ENCODE measurements at regions not wholly inside any gene's neighbourhood (a gene's known extent, or its start where the extent isn't known, plus 50 kb on each side); places are given as distances from the start of the nearest gene placed in this dataset.

DNA sequence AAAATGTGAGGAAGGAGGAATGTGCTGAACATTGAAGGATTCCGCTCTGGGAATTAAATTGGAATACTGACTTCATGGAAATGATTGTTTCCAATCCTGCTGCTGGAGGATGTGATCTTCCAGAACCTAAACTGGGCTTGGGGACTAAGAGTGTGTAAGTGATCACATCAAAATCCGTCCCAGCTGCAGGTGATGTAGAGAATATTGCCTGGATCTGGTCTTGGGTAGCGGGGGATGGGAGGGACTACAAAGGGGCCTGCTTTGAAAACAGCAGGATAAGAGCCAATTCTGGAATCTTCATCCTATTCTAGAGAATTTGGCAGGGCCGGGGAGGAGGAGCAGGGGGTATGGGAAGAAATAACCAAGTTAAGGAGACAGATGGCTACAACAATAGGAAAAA lies 552.2 kb upstream of the FZD8 start:
- POLR2A ChIA-PET: no interaction called here
- Histone ChIP-seq H3K4me3 (ENCODE audit: control insufficient read depth in 1 of 7, extremely low read depth in 1 of 7, insufficient read depth in 4 of 7, low read depth in 2 of 7, low read length in 6 of 7) (no peak overlapping the region), H3K36me3 (ENCODE audit: control insufficient read depth in 4 of 4, insufficient read depth in 4 of 4, low read length in 3 of 4) (no peaks in the 10 kb centered on the region), H3K27ac (ENCODE audit: insufficient read depth in 1 of 2, low read depth in 1 of 2, low read length in 2 of 2, poor library complexity in 1 of 2, severe bottlenecking in 2 of 2) (no peak overlapping the region), H3K27me3 (replicated peaks in 2 of 5; ENCODE audit: control insufficient read depth in 4 of 5, insufficient read depth in 5 of 5, low read length in 4 of 5) (no peaks in the 10 kb centered on the region), H3K4me1 (ENCODE audit: control extremely low read depth in 1 of 4, control insufficient read depth in 4 of 4, insufficient read depth in 4 of 4, low read length in 3 of 4) (no peaks in the 10 kb centered on the region), H3K9me3 (ENCODE audit: control extremely low read depth in 1 of 5, control insufficient read depth in 4 of 5, insufficient read depth in 2 of 5, low read depth in 1 of 5, low read length in 4 of 5) (peaks cover 0 to 11% (median 7%) of the 10 kb centered on the region in 5 experiments)
- 96% methylated on average over 4 of the region's 4 CpGs for WGBS (ENCODE audit: insufficient coverage)
- DNase-seq: no peak
- CTCF ChIA-PET: no interaction called here

DNA sequence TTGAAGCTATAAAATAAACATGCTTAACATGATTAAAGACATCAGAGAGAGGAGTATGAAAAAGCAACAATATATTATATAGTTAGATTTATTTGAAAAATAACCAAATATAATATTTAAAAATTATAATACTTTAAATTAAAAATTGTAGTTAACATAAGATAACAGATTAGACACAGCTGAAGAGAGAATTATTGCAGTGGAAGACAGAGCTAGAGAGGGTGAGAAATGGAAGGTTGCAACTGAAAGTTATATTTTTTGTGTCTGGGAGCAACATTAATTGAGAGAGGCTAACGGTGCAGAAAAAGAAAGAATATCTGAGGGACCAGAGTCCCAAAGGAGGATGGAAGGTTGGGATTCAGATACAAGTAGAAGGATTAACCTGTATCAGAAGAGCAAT lies 548.9 kb upstream of the FZD8 start:
- ChIA-PET CTCF (no interaction called here), POLR2A (no interaction called here)
- Histone ChIP-seq H3K4me1 (ENCODE audit: control extremely low read depth in 1 of 4, control insufficient read depth in 4 of 4, insufficient read depth in 4 of 4, low read length in 3 of 4) (no peaks in the 10 kb centered on the region), H3K4me3 (ENCODE audit: control insufficient read depth in 1 of 7, extremely low read depth in 1 of 7, insufficient read depth in 4 of 7, low read depth in 2 of 7, low read length in 6 of 7) (no peak overlapping the region), H3K27ac (ENCODE audit: insufficient read depth in 1 of 2, low read depth in 1 of 2, low read length in 2 of 2, poor library complexity in 1 of 2, severe bottlenecking in 2 of 2) (no peak overlapping the region), H3K9me3 (ENCODE audit: control extremely low read depth in 1 of 5, control insufficient read depth in 4 of 5, insufficient read depth in 2 of 5, low read depth in 1 of 5, low read length in 4 of 5) (peaks cover 0 to 11% (median 7%) of the 10 kb centered on the region in 5 experiments), H3K36me3 (ENCODE audit: control insufficient read depth in 4 of 4, insufficient read depth in 4 of 4, low read length in 3 of 4) (no peaks in the 10 kb centered on the region), H3K27me3 (replicated peaks in 2 of 5; ENCODE audit: control insufficient read depth in 4 of 5, insufficient read depth in 5 of 5, low read length in 4 of 5) (no peaks in the 10 kb centered on the region)
- WGBS (ENCODE audit: insufficient coverage): no CpG with 5 or more reads among the region's 1 CpG
- no peak for DNase-seq

DNA sequence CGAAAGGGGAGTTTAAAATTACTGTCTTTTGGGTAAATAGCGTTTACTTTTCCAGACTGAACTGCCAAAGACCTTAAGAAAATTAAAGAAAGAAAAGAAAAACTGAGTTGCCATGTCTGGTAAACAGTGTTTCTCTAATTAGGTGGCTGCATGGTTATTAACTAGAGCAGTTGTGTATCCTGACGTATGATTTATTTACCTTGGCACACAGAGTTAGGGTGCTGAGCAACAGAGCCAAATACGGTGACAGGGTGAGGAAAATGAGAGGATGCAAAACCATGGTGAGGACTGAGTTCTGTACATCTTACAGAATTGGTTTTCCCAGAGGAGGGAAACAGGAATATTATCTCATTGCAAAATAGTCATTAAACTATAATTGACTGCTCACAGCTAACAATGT lies 546.4 kb upstream of the FZD8 start:
- Histone ChIP-seq H3K36me3 (ENCODE audit: control insufficient read depth in 4 of 4, insufficient read depth in 4 of 4, low read length in 3 of 4) (no peaks in the 10 kb centered on the region), H3K27me3 (replicated peaks in 2 of 5; ENCODE audit: control insufficient read depth in 4 of 5, insufficient read depth in 5 of 5, low read length in 4 of 5) (no peaks in the 10 kb centered on the region), H3K4me1 (ENCODE audit: control extremely low read depth in 1 of 4, control insufficient read depth in 4 of 4, insufficient read depth in 4 of 4, low read length in 3 of 4) (no peaks in the 10 kb centered on the region), H3K27ac (ENCODE audit: insufficient read depth in 1 of 2, low read depth in 1 of 2, low read length in 2 of 2, poor library complexity in 1 of 2, severe bottlenecking in 2 of 2) (no peak overlapping the region), H3K9me3 (ENCODE audit: control extremely low read depth in 1 of 5, control insufficient read depth in 4 of 5, insufficient read depth in 2 of 5, low read depth in 1 of 5, low read length in 4 of 5) (peaks cover 0 to 11% (median 6%) of the 10 kb centered on the region in 5 experiments), H3K4me3 (ENCODE audit: control insufficient read depth in 1 of 7, extremely low read depth in 1 of 7, insufficient read depth in 4 of 7, low read depth in 2 of 7, low read length in 6 of 7) (no peak overlapping the region)
- no peak for DNase-seq
- POLR2A ChIA-PET: no interaction called here
- 90% methylated on average over 2 of the region's 4 CpGs for WGBS (ENCODE audit: insufficient coverage)
- CTCF ChIA-PET: no interaction called here

DNA sequence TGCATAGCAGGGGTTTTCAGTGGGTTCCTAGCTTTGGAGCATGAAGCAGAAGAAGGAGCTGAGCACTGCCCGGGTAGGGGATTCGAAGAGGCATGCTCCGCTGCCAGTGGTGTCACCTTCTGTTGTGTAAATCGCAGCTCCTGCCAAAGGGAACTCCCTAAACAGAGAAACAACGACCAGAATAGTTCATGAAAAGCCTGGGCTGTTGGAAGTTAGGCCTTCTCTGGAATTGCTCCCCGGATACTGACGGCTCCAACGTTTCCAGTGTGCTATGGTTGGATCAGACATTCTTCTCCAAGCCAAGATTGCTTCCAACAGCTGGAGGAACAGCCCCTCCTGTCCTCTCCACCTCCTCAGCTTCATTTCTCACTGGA lies 546.0 kb upstream of the FZD8 start:
- no peak overlapping the region for H3K27ac ChIP-seq (ENCODE audit: insufficient read depth in 1 of 2, low read depth in 1 of 2, low read length in 2 of 2, poor library complexity in 1 of 2, severe bottlenecking in 2 of 2)
- H3K27me3 ChIP-seq (replicated peaks in 2 of 5; ENCODE audit: control insufficient read depth in 4 of 5, insufficient read depth in 5 of 5, low read length in 4 of 5): no peaks in the 10 kb centered on the region
- ChIA-PET CTCF (no interaction called here), POLR2A (no interaction called here)
- H3K9me3 ChIP-seq (ENCODE audit: control extremely low read depth in 1 of 5, control insufficient read depth in 4 of 5, insufficient read depth in 2 of 5, low read depth in 1 of 5, low read length in 4 of 5): peaks cover 0 to 11% (median 6%) of the 10 kb centered on the region in 5 experiments
- H3K36me3 ChIP-seq (ENCODE audit: control insufficient read depth in 4 of 4, insufficient read depth in 4 of 4, low read length in 3 of 4): no peaks in the 10 kb centered on the region
- DNase-seq: no peak
- 84% methylated on average over 7 of the region's 8 CpGs for WGBS (ENCODE audit: insufficient coverage)
- H3K4me3 ChIP-seq (ENCODE audit: control insufficient read depth in 1 of 7, extremely low read depth in 1 of 7, insufficient read depth in 4 of 7, low read depth in 2 of 7, low read length in 6 of 7): no peak overlapping the region
- H3K4me1 ChIP-seq (ENCODE audit: control extremely low read depth in 1 of 4, control insufficient read depth in 4 of 4, insufficient read depth in 4 of 4, low read length in 3 of 4): no peaks in the 10 kb centered on the region

DNA sequence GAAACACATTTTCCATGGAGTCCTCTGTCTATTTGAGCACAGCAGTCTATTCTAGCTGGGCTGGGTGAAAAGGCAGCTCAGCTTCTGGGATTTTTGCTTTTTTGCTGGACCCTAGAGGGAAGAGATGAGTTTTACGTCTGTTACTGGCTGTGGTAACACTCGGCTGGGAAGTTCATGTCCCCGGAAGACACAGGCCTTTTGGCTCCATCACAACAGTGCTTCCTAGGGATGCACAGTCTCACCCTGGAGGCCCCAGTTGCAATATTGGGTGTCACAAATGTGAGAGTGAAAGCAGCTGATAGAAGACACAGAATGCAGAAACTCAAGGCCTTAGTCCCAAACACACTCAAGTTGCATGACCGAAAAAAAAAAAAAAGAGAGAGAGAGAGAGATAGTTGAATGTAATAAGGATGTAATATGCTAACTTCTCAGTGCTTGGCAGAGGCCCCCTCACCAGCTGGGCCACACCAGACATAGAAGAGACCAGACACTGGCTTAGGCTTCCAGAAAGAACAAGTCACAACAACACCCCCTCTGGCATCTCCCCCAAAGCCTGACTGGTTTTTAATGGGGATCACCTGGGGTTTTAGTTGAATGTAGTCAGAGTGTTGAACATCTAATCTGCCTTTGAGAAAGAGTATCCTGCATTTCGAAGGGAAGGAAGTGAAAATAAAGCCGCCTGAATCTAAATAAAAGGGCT lies 545.4 kb upstream of the FZD8 start:
- CTCF ChIA-PET: no interaction called here
- no peak for DNase-seq
- Histone ChIP-seq H3K27me3 (replicated peaks in 2 of 5; ENCODE audit: control insufficient read depth in 4 of 5, insufficient read depth in 5 of 5, low read length in 4 of 5) (no peaks in the 10 kb centered on the region), H3K4me3 (ENCODE audit: control insufficient read depth in 1 of 7, extremely low read depth in 1 of 7, insufficient read depth in 4 of 7, low read depth in 2 of 7, low read length in 6 of 7) (no peak overlapping the region), H3K27ac (ENCODE audit: insufficient read depth in 1 of 2, low read depth in 1 of 2, low read length in 2 of 2, poor library complexity in 1 of 2, severe bottlenecking in 2 of 2) (no peak overlapping the region), H3K4me1 (ENCODE audit: control extremely low read depth in 1 of 4, control insufficient read depth in 4 of 4, insufficient read depth in 4 of 4, low read length in 3 of 4) (no peaks in the 10 kb centered on the region), H3K9me3 (ENCODE audit: control extremely low read depth in 1 of 5, control insufficient read depth in 4 of 5, insufficient read depth in 2 of 5, low read depth in 1 of 5, low read length in 4 of 5) (peaks cover 0 to 11% (median 6%) of the 10 kb centered on the region in 5 experiments), H3K36me3 (ENCODE audit: control insufficient read depth in 4 of 4, insufficient read depth in 4 of 4, low read length in 3 of 4) (no peaks in the 10 kb centered on the region)
- POLR2A ChIA-PET: no interaction called here
- WGBS (ENCODE audit: insufficient coverage): 89% methylated on average over 5 of the region's 6 CpGs

DNA sequence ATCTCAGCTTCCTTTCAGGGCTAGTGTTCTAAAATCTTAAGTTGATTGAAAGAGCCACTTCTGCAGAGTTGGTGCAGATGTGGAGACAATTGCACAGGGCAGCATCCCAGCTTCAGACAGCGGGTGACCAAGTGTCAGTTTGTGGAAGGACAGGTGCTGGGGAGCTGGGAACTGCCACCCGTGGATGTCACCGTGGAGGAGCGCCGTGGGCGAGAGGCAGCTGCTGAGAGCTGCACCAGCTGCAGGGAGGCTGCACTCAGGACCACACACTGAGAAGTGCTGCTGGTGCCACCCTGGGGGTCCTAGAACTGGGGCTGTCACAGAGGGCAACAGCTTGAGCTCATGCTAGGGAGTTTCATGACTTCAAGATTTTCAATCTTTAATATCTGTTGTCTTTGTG lies 543.0 kb upstream of the FZD8 start:
- Histone ChIP-seq H3K27ac (ENCODE audit: insufficient read depth in 1 of 2, low read depth in 1 of 2, low read length in 2 of 2, poor library complexity in 1 of 2, severe bottlenecking in 2 of 2) (no peak overlapping the region), H3K36me3 (ENCODE audit: control insufficient read depth in 4 of 4, insufficient read depth in 4 of 4, low read length in 3 of 4) (no peaks in the 10 kb centered on the region), H3K4me1 (ENCODE audit: control extremely low read depth in 1 of 4, control insufficient read depth in 4 of 4, insufficient read depth in 4 of 4, low read length in 3 of 4) (no peaks in the 10 kb centered on the region), H3K27me3 (replicated peaks in 2 of 5; ENCODE audit: control insufficient read depth in 4 of 5, insufficient read depth in 5 of 5, low read length in 4 of 5) (no peaks in the 10 kb centered on the region), H3K9me3 (ENCODE audit: control extremely low read depth in 1 of 5, control insufficient read depth in 4 of 5, insufficient read depth in 2 of 5, low read depth in 1 of 5, low read length in 4 of 5) (peaks cover 0 to 2% (median 0%) of the 10 kb centered on the region in 5 experiments), H3K4me3 (ENCODE audit: control insufficient read depth in 1 of 7, extremely low read depth in 1 of 7, insufficient read depth in 4 of 7, low read depth in 2 of 7, low read length in 6 of 7) (no peak overlapping the region)
- ChIA-PET POLR2A (no interaction called here), CTCF (no interaction called here)
- WGBS (ENCODE audit: insufficient coverage): 92% methylated on average over 6 of the region's 6 CpGs
- no peak for DNase-seq

DNA sequence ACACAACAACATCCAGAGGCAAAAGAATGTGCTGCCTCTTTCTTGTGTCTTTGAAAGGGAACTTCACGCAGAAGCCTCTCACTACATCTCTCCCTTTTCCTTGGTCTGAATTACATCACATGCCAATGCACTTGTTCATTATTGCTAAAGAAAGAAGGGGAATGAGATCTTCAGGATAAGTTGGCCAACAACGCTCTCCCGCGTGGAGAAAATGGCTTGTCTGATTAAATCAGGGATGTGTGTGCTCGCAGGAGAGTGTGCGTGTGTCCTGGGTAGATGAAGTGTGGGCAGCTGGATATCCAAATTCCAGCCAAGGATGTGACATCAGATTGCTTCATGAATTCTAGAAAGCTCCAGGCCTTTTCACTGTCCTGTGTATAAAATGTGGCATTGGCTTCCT lies 541.6 kb upstream of the FZD8 start:
- Histone ChIP-seq H3K27me3 (replicated peaks in 2 of 5; ENCODE audit: control insufficient read depth in 4 of 5, insufficient read depth in 5 of 5, low read length in 4 of 5) (no peaks in the 10 kb centered on the region), H3K27ac (ENCODE audit: insufficient read depth in 1 of 2, low read depth in 1 of 2, low read length in 2 of 2, poor library complexity in 1 of 2, severe bottlenecking in 2 of 2) (no peak overlapping the region), H3K4me3 (ENCODE audit: control insufficient read depth in 1 of 7, extremely low read depth in 1 of 7, insufficient read depth in 4 of 7, low read depth in 2 of 7, low read length in 6 of 7) (no peak overlapping the region), H3K9me3 (ENCODE audit: control extremely low read depth in 1 of 5, control insufficient read depth in 4 of 5, insufficient read depth in 2 of 5, low read depth in 1 of 5, low read length in 4 of 5) (peaks cover 0 to 1% (median 0%) of the 10 kb centered on the region in 5 experiments), H3K36me3 (ENCODE audit: control insufficient read depth in 4 of 4, insufficient read depth in 4 of 4, low read length in 3 of 4) (no peaks in the 10 kb centered on the region), H3K4me1 (ENCODE audit: control extremely low read depth in 1 of 4, control insufficient read depth in 4 of 4, insufficient read depth in 4 of 4, low read length in 3 of 4) (no peaks in the 10 kb centered on the region)
- CTCF ChIA-PET: no interaction called here
- 98% methylated on average over 6 of the region's 6 CpGs for WGBS (ENCODE audit: insufficient coverage)
- POLR2A ChIA-PET: no interaction called here
- DNase-seq: no peak
